ENCODE measurements at regions not wholly inside any gene's neighbourhood (a gene's known extent, or its start where the extent isn't known, plus 50 kb on each side); places are given as distances from the start of the nearest gene placed in this dataset.

DNA sequence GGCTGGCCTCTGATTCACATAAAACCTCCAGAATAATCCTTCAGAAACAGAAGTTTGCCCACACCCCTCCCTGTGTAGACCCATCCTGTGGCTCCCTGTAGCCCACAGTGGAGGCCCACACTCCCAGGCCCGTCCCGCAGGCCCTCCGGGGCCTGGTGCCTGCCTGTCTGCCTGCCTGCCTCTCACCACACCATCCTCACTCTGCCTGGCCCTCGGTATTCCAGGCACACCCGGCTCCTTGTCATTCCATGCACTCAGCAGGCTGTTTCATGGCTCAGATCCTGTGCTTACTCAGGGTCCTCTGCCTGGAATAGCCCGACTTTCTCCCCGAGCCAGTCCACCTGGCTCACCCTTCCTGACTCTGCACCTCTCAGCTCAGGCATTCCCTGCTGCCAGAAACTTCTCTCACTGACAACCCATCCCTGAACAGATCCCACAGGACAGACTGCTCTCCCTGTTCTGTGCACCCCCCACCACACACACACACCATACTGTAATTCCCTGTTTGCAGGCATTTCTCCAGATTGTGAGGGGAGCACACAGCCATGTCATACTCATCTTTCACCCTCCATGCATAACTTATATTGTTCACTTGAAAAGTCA, 498.0 kb upstream of the ZMIZ1 start:
- TF ChIP-seq, protein P1, sequence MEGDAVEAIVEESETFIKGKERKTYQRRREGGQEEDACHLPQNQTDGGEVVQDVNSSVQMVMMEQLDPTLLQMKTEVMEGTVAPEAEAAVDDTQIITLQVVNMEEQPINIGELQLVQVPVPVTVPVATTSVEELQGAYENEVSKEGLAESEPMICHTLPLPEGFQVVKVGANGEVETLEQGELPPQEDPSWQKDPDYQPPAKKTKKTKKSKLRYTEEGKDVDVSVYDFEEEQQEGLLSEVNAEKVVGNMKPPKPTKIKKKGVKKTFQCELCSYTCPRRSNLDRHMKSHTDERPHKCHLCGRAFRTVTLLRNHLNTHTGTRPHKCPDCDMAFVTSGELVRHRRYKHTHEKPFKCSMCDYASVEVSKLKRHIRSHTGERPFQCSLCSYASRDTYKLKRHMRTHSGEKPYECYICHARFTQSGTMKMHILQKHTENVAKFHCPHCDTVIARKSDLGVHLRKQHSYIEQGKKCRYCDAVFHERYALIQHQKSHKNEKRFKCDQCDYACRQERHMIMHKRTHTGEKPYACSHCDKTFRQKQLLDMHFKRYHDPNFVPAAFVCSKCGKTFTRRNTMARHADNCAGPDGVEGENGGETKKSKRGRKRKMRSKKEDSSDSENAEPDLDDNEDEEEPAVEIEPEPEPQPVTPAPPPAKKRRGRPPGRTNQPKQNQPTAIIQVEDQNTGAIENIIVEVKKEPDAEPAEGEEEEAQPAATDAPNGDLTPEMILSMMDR (IDR thresholded peaks at IDR 0.05): no peak
- peak in 1 of 2 donors; percentile 37 for TF ChIP-seq POLR2A (IDR thresholded peaks at IDR 0.05)

Data from thyroid gland (tissue), 4 donors.